AG04449 (cell line): ENCODE measurements at regions not wholly inside any gene's neighbourhood (a gene's known extent, or its start where the extent isn't known, plus 50 kb on each side); places are given as distances from the start of the nearest gene placed in this dataset.
"Not testable (repeated sequence)": the region's sequence is repeated elsewhere in the genome, so short reads cannot be mapped to it uniquely, and the experiment has no call there.

ENCODE experiments used
- CTCF ChIA-PET: fragments of 350-600 bp; formaldehyde crosslinking; extraction: SDS; loops from one replicate; lab custom pipeline; 2021; ENCODE audit warnings: antibody characterized with exemption; lab: Yijun Ruan, JAX
- POLR2A ChIA-PET: fragments of 400-600, 350-600 bp; formaldehyde crosslinking; extraction: SDS; loops from one replicate; lab custom pipeline; 2020; ENCODE audit warnings: antibody characterized with exemption, inconsistent platforms; lab: Yijun Ruan, JAX
- DNase-seq: peaks from one replicate; pipeline ENCODE4 v3.0.0-alpha.2; 2010; ENCODE audit warnings: low read depth, low spot score
- H3K4me3 ChIP-seq: 2 replicates; pipeline ENCODE4 v1.5.1; 2011; ENCODE audit warnings: low read depth, mild to moderate bottlenecking, control low read depth, low read length
- TF ChIP-seq, protein P1 (sequence below): IDR thresholded peaks from one replicate; pipeline ENCODE4 v1.5.1; 2011; ENCODE audit warnings: mild to moderate bottlenecking, moderate library complexity, low read length, control low read depth, inconsistent platforms; ENCODE audit not compliant: insufficient read depth; ENCODE audit errors: missing control alignments

DNA sequence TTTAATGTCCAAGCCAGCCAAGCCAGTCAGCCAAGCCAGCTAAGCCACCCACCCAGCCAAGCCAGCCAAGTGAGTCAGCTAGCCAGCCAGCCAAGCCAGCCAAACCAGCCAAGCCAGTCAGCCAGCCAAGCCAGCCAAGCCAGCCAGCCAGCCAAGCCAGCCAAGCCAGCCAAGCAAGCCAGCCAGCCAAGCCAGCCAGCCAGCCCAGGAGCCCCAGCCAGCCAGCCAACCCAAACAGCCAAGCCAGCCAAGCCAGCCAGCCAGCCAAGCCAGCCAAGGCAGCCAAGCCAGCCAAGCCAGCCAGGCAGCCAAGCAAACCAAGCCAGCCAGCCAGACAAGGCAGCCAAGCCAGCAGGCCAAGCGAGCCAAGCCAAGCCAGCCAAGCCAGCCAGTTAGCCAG lies 352.1 kb upstream of the PLGLB2 start:
- DNase-seq, POLR2A ChIA-PET, H3K4me3 ChIP-seq, CTCF ChIA-PET: not testable (repeated sequence)

DNA sequence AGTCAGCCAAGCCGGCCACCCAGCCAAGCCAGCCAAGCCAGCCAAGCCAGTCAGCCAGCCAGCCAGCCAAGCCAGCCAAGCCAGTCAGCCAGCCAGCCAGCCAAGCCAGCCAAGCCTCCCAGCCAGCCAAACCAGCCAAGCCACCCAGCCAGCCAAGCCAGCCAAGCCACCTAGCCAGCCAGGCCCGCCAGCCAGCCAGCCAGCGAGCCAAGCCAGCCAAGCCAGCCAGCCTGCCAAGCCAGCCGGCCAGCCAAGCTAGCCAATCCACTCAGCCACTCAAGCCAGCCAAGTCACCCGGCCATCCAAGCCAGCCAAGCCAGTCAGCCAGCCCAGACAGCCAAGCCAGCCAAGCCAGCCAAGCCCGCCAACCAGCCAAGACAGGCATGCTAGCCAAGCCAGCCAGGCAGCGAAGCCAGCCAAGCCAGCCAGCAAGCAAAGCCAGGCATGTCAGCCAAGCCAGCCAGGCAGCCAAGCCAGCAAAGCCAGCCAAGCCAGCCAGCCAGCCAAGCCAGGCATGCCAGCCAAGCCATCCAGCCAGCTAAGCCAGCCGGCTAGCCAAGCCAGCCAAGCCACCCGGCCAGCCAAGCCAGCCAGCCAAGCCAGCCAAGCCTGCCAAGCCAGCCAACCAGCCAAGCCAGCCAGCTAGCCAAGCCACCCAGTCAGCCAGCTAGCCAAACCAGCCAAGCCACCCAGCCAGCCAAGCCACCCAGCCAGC lies 351.2 kb upstream of the PLGLB2 start:
- H3K4me3 ChIP-seq, POLR2A ChIA-PET, DNase-seq, CTCF ChIA-PET: not testable (repeated sequence)

DNA sequence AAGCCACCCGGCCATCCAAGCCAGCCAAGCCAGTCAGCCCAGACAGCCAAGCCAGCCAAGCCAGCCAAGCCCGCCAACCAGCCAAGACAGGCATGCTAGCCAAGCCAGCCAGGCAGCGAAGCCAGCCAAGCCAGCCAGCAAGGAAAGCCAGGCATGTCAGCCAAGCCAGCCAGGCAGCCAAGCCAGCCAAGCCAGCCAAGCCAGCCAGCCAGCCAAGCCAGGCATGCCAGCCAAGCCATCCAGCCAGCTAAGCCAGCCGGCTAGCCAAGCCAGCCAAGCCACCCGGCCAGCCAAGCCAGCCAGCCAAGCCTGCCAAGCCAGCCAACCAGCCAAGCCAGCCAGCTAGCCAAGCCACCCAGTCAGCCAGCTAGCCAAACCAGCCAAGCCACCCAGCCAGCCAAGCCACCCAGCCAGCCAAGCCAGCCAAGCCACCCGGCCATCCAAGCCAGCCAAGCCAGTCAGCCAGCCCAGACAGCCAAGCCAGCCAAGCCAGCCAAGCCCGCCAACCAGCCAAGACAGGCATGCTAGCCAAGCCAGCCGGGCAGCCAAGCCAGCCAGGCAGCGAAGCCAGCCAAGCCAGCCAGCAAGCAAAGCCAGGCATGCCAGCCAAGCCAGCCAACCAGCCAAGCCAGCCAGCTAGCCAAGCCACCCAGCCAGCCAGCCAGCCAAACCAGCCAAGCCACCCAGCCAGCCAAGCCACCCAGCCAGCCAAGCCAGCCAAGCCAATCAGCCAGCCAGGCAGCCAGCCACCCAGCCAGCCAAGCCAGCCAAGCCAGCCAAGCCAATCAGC lies 350.4 kb upstream of the PLGLB2 start:
- H3K4me3 ChIP-seq, POLR2A ChIA-PET, DNase-seq, CTCF ChIA-PET: not testable (repeated sequence)

DNA sequence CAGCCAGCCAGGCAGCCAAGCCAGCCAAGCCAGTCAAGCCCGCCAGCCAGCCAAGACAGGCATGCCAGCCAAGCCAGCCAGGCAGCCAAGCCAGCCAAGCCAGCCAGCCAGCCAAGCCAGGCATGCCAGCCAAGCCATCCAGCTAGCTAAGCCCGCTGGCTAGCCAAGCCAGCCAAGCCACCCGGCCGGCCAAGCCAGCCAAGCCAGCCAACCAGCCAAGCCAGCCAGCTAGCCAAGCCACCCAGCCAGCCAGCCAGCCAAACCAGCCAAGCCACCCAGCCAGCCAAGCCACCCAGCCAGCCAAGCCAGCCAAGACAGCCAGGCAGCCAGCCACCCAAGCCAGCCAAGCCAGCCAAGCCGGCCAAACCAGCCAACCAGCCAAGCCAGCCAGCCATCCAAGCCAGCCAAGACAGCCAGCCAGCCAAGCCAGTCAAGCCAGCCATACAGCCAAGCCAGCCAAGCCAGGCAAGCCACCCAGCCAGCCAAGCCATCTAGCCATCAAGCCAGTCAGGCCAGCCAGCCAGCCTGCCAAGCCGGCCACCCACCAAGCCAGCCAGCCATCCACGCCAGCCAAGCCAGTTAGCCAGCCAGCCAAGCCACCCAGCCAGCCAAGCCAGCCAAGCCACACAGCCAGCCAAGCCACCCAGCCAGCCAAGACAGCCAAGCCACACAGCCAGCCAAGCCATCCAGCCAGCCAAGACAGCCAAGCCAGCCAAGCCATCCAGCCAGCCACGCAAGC lies 349.2 kb upstream of the PLGLB2 start:
- H3K4me3 ChIP-seq, CTCF ChIA-PET, DNase-seq, POLR2A ChIA-PET: not testable (repeated sequence)

DNA sequence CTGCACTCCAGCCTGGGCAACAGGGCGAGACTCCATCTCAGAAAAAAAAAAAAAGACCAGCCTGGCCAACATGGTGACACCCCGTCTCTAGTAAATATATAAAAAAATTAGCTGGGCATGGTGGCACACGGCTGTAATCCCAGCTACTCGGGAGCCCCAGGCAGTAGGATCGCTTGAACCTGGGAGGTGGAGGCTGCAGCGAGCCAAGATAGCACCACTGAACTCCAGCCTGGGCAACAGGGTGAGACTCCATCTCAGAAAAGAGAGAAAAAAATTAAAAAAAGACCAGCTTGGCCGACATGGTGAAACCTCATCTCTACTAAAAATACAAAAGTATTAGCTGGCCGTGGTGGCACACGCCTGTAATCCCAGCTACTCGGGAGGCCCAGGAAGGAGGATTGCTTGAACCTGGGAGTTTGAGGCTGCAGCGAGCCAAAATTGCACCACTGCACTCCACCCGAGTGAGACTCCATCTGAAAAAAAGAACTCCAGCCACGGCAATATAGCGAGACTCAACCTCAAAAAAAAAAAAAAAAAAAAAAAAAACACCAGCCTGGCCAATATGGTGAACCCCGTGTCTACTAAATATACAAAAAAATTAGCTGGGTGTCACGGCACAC lies 346.1 kb upstream of the PLGLB2 start:
- CTCF ChIA-PET = no interaction called here
- POLR2A ChIA-PET = no interaction called here
- TF ChIP-seq, protein P1, sequence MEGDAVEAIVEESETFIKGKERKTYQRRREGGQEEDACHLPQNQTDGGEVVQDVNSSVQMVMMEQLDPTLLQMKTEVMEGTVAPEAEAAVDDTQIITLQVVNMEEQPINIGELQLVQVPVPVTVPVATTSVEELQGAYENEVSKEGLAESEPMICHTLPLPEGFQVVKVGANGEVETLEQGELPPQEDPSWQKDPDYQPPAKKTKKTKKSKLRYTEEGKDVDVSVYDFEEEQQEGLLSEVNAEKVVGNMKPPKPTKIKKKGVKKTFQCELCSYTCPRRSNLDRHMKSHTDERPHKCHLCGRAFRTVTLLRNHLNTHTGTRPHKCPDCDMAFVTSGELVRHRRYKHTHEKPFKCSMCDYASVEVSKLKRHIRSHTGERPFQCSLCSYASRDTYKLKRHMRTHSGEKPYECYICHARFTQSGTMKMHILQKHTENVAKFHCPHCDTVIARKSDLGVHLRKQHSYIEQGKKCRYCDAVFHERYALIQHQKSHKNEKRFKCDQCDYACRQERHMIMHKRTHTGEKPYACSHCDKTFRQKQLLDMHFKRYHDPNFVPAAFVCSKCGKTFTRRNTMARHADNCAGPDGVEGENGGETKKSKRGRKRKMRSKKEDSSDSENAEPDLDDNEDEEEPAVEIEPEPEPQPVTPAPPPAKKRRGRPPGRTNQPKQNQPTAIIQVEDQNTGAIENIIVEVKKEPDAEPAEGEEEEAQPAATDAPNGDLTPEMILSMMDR = no peak
- H3K4me3 ChIP-seq = no peak overlapping the region
- DNase-seq = no peak

DNA sequence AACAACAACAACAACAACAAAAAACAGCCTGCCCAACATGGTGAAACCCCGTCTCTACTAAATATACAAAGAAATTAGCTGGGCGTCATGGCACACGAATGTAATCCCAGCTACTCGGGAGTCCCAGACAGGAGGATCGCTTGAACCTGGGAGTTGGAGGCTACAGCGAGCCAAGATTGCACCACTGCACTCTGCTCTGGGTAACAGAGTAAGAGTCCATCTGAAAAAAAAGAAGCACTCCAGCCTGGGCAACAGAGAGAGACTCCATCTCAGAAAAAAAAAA lies 344.1 kb upstream of the PLGLB2 start:
- TF ChIP-seq, protein P1 = no peak
- no peak overlapping the region for H3K4me3 ChIP-seq
- DNase-seq = no peak
- ChIA-PET POLR2A (no interaction called here), CTCF (no interaction called here)

DNA sequence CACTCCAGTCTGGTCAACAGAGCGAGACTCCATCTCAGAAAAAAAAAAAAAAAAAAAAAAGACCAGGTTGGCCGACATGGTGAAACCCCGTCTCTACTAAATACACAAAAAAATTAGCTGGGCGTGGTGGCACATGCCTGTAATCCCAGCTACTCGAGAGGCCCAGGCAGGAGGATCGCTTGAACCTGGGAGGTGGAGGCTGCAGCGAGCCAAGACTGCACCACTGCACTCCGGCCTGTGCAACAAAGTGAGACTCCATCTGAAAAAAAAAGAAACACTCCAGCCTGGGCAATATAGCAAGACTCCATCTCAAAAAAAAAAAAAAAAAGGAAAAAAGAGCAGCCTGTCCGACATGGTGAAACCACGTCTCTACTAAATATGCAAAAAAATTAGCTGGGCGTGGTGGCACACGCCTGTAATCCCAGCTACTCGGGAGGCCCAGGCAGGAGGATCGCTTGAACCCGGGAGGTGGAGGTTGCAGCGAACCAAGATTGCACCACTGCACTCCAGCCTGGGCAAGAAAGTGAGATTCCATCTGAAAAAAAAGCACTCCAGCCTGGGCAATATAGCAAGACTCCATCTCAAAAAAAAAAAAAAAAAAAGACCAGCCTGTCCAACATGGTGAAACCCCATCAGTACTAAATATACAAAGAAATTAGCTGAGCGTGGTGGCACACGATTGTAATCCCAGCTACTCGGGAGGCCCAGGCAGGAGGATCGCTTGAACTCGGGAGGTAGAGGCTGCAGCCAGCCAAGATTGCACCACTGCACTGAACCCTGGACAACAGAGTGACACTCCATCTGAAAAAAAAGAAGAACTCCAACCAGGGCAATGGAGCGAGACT lies 343.3 kb upstream of the PLGLB2 start:
- H3K4me3 ChIP-seq, POLR2A ChIA-PET, CTCF ChIA-PET, DNase-seq: not testable (repeated sequence)

DNA sequence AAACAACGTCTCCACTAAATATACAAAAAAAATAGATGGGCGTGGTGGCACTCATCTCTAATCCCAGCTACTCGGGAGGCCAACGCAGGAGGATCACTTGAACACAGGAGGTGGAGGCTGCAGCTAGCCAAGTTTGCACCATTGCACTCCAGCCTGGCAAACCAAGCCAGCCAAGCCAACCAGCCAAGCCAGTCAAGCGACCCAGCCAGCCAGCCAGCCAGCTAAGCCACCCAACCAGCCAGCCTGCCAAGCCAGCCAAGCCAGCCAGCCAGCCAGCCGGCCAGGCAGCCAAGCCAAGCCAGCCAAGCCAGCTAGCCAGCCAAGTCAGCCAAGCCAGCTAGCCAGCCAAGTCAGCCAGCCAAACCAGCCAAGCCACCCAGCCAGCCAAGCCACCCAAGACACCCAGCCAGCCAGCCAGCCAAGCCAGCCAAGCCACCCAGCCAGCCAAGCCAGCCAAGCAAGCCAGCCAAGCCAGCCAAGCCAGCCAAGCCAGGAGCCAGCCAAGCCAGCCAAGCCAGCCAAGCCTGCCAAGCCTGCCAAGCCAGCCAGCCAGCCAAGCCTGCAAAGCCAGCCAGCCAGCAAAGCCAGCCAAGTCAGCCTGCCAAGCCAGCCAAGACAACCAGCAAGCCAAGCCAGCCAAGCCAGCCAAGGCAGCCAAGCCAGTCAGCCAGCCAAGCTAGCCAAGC lies 342.2 kb upstream of the PLGLB2 start:
- CTCF ChIA-PET = not testable (repeated sequence)

DNA sequence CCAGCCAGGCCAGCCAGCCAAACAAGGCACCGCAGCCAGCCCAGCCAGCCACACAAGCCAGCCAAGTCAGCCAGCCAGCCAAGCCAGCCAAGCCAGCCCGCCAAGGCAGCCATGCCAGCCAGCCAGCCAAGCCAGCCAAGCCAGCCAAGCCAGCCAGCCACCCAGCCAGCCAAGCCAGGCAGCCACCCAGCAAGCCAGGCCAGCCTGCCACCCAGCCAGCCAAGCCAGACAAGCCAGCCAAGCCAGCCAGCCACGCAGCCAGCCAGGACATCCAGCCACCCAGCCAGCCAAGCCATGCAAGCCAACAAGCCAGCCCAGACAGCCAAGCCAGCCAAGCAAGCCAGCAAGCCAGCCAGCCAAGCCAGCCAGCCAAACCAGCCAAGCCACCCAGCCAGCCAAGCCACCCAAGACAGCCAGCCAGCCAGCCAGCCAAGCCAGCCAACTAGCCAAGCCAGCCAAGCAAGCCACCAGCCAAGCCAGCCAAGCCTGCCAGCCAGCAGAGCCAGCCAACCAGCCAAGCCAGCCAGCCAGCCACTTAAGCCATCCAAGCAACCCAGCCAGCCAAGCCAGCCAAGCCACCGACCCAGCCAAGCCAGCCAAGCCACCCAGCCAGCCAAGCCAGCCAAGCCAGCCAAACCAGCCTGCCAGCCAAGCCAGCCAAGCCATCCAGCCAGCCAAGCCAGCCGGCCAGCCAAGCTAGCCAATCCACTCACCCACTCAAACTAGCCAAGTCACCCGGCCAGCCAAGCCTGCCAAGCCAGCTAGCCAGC lies 341.3 kb upstream of the PLGLB2 start:
- H3K4me3 ChIP-seq, CTCF ChIA-PET, POLR2A ChIA-PET, DNase-seq: not testable (repeated sequence)

More for the DNA sequence above, 342.2 kb upstream of the PLGLB2 start:
- DNase-seq, POLR2A ChIA-PET, H3K4me3 ChIP-seq: not testable (repeated sequence)

DNA sequence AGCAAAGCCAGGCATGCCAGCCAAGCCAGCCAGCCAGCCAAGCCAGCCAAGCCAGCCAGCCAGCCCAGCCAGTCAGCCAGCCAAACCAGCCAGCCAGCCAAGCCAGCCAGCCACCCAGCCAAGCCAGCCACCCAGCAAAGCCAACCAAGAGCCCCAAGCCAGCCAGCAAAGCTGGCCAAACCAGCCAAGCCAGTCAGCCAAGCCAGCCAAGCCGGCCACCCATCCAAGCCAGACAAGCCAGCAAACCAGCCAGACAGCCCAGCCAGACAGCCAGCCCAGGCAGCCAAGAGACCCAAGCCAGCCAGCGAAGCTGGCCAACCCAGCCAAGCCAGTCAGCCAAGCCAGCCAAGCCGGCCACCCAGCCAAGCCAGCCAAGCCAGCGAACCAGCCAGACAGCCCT lies 338.3 kb upstream of the PLGLB2 start:
- POLR2A ChIA-PET = not testable (repeated sequence)

DNA sequence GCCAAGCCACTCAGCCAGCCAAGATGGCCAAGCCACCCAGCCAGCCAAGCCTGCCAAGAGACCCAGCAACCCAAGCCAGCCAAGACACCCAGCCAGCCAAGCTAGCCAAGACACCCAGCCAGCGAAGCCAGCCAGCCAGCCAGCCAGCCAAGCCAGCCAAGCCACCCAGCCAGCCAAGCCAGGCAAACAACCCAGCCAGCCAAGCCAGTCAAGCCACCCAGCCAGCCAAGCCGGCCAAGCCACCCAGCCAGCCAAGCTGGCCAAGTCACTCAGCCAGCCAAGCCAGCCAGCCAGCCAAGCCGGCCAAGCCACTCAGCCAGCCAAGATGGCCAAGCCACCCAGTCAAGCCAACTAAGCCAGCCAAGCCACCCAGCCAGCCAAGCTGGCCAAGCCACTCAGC lies 337.5 kb upstream of the PLGLB2 start:
- DNase-seq, H3K4me3 ChIP-seq, POLR2A ChIA-PET, CTCF ChIA-PET: not testable (repeated sequence)

More for the DNA sequence above, 338.3 kb upstream of the PLGLB2 start:
- H3K4me3 ChIP-seq, DNase-seq, CTCF ChIA-PET: not testable (repeated sequence)
